ENCODE measurements at regions not wholly inside any gene's neighbourhood (a gene's known extent, or its start where the extent isn't known, plus 50 kb on each side); places are given as distances from the start of the nearest gene placed in this dataset.
"Not testable (repeated sequence)": the region's sequence is repeated elsewhere in the genome, so short reads cannot be mapped to it uniquely, and the experiment has no call there.

GRCh38 chr11:98740321-98740720, 280.4 kb upstream of the CNTN5 start:
- DNase-seq = no peak
- Histone ChIP-seq H3K4me1 (no peaks in the 10 kb centered on the region), H3K9me3 (no peaks in the 10 kb centered on the region), H3K36me3 (no peaks in the 10 kb centered on the region), H3K27me3 (no peaks in the 10 kb centered on the region), H3K27ac (no peak overlapping the region), H3K4me3 (no peak overlapping the region)
- TF ChIP-seq CTCF (IDR thresholded peaks at IDR 0.05) = no peak
- intact Hi-C loops (cut with DNase I; ENCODE audit: low total_unique reads) = no loop called here

GRCh38 chr11:98763446-98763845, 257.3 kb upstream of the CNTN5 start:
- intact Hi-C loops (cut with DNase I; ENCODE audit: low total_unique reads); H3K36me3 ChIP-seq; DNase-seq: not testable (repeated sequence)

GRCh38 chr11:98766903-98767302, 253.8 kb upstream of the CNTN5 start:
- Histone ChIP-seq H3K4me1 (no peaks in the 10 kb centered on the region), H3K27ac (no peak overlapping the region), H3K36me3 (no peaks in the 10 kb centered on the region), H3K27me3 (no peaks in the 10 kb centered on the region), H3K9me3 (no peaks in the 10 kb centered on the region), H3K4me3 (no peak overlapping the region)
- DNase-seq = no peak
- intact Hi-C loops (cut with DNase I; ENCODE audit: low total_unique reads) = no loop called here
- TF ChIP-seq CTCF (IDR thresholded peaks at IDR 0.05) = no peak

More at GRCh38 chr11:98763446-98763845, 257.3 kb upstream of the CNTN5 start:
- H3K27me3 ChIP-seq, H3K27ac ChIP-seq, H3K9me3 ChIP-seq, H3K4me1 ChIP-seq, H3K4me3 ChIP-seq: not testable (repeated sequence)

GRCh38 chr11:98770046-98770445, 250.7 kb upstream of the CNTN5 start:
- DNase-seq; H3K9me3 ChIP-seq; H3K36me3 ChIP-seq; H3K4me1 ChIP-seq; H3K27me3 ChIP-seq; H3K27ac ChIP-seq; intact Hi-C loops (cut with DNase I; ENCODE audit: low total_unique reads); H3K4me3 ChIP-seq: not testable (repeated sequence)

GRCh38 chr11:98771791-98772190, 249.0 kb upstream of the CNTN5 start:
- intact Hi-C loops (cut with DNase I; ENCODE audit: low total_unique reads) = no loop called here
- no peak for DNase-seq
- no peak for TF ChIP-seq CTCF (IDR thresholded peaks at IDR 0.05)
- Histone ChIP-seq H3K36me3 (no peaks in the 10 kb centered on the region), H3K4me3 (no peak overlapping the region), H3K4me1 (no peaks in the 10 kb centered on the region), H3K27me3 (no peaks in the 10 kb centered on the region), H3K27ac (no peak overlapping the region), H3K9me3 (no peaks in the 10 kb centered on the region)

GRCh38 chr11:98772893-98773292, 247.9 kb upstream of the CNTN5 start:
- no peak overlapping the region for H3K4me3 ChIP-seq
- H3K4me1 ChIP-seq = no peaks in the 10 kb centered on the region
- no peaks in the 10 kb centered on the region for H3K36me3 ChIP-seq
- intact Hi-C loops (cut with DNase I; ENCODE audit: low total_unique reads) = no loop called here
- H3K9me3 ChIP-seq = no peaks in the 10 kb centered on the region
- H3K27me3 ChIP-seq = no peaks in the 10 kb centered on the region
- TF ChIP-seq CTCF (IDR thresholded peaks at IDR 0.05) = no peak
- H3K27ac ChIP-seq = no peak overlapping the region
- DNase-seq = no peak

- H3K4me3 ChIP-seq = no peak overlapping the region
- H3K9me3 ChIP-seq = peaks cover 0 to 12% (median 5%) of the 10 kb centered on the region in 3 donors
- H3K4me1 ChIP-seq = no peaks in the 10 kb centered on the region
- no peak overlapping the region for H3K27ac ChIP-seq
- no peak for DNase-seq
- H3K27me3 ChIP-seq = no peaks in the 10 kb centered on the region
- intact Hi-C loops (cut with DNase I; ENCODE audit: low total_unique reads) = no loop called here
- no peaks in the 10 kb centered on the region for H3K36me3 ChIP-seq
- no peak for TF ChIP-seq CTCF (IDR thresholded peaks at IDR 0.05)
Observed at GRCh38 chr11:98793276-98793675, 227.5 kb upstream of the CNTN5 start.

Measured in tibial artery (tissue), 4 donors.